ENCODE measurements at regions not wholly inside any gene's neighbourhood (a gene's known extent, or its start where the extent isn't known, plus 50 kb on each side); places are given as distances from the start of the nearest gene placed in this dataset.

- DNase-seq (ENCODE audit: low read depth in 1 of 2, low spot score in 2 of 2) = no peak
- no peak for TF ChIP-seq CEBPB (IDR thresholded peaks at IDR 0.05; ENCODE audit: low read depth, low read length)
- TF ChIP-seq POLR2AphosphoS5 (IDR thresholded peaks at IDR 0.05; ENCODE audit: low read depth, low read length) = no peak
- no peak for TF ChIP-seq KDM4A (IDR thresholded peaks at IDR 0.05; ENCODE audit: low read depth, low read length, severe bottlenecking)
- no peak for TF ChIP-seq RAD21 (IDR thresholded peaks at IDR 0.05 in 1 of 2, conservative IDR thresholded peaks at IDR 0.05 in 1 of 2; ENCODE audit: low read depth in 2 of 2, low read length in 2 of 2)
- no peak for TF ChIP-seq SRF (IDR thresholded peaks at IDR 0.05; ENCODE audit: low read depth, low read length)
- no peak for TF ChIP-seq CHD2 (IDR thresholded peaks at IDR 0.05; ENCODE audit: low read length)
- no peak for TF ChIP-seq FOSL1 (IDR thresholded peaks at IDR 0.05; ENCODE audit: insufficient read depth, low read depth, low read length)
- TF ChIP-seq CTBP2 (IDR thresholded peaks at IDR 0.05; ENCODE audit: borderline replicate concordance, insufficient read depth, insufficient read length, low read length) = no peak
- no peak for TF ChIP-seq SIX5 (IDR thresholded peaks at IDR 0.05; ENCODE audit: low read depth, low read length)
- no peak for TF ChIP-seq JUND (IDR thresholded peaks at IDR 0.05; ENCODE audit: low read length)
- TF ChIP-seq USF2 (IDR thresholded peaks at IDR 0.05; ENCODE audit: low read length) = no peak
- TF ChIP-seq NANOG (IDR thresholded peaks at IDR 0.05; ENCODE audit: insufficient read depth, low read depth, low read length, poor library complexity, severe bottlenecking) = no peak
- TF ChIP-seq EP300 (IDR thresholded peaks at IDR 0.05; ENCODE audit: borderline replicate concordance in 1 of 2, low read depth in 2 of 2, low read length in 2 of 2) = no peak
Observed at GRCh38 chr15:31169558-31169957, 68.0 kb upstream of the TRPM1 start.

More at GRCh38 chr15:31169558-31169957, 68.0 kb upstream of the TRPM1 start:
- no peak overlapping the region for H4K5ac ChIP-seq (ENCODE audit: insufficient read length, low read depth, low read length)
- no peak overlapping the region for H3K4me2 ChIP-seq (ENCODE audit: insufficient read depth in 1 of 2, low read depth in 2 of 2, low read length in 2 of 2)
- H3K18ac ChIP-seq (ENCODE audit: extremely low read depth, low read length) = no peak overlapping the region
- H3K4me1 ChIP-seq (replicated peaks in 1 of 4; ENCODE audit: control insufficient read depth in 3 of 4, insufficient read depth in 4 of 4, low read length in 3 of 4) = no peaks in the 10 kb centered on the region
- H2AFZ ChIP-seq (ENCODE audit: low read length) = no peak overlapping the region
- no peak overlapping the region for H2AK5ac ChIP-seq (ENCODE audit: low read depth, low read length)
- H3K27ac ChIP-seq (ENCODE audit: low read depth, low read length) = no peak overlapping the region
- H3K4ac ChIP-seq (replicated peaks; ENCODE audit: insufficient read length, low read depth, low read length) = no peak overlapping the region
- H3K36me3 ChIP-seq (ENCODE audit: control insufficient read depth in 2 of 4, insufficient read depth in 4 of 4, low read length in 3 of 4) = no peaks in the 10 kb centered on the region
- no peaks in the 10 kb centered on the region for H3K79me1 ChIP-seq (ENCODE audit: low read depth, low read length)
- no peaks in the 10 kb centered on the region for H3K79me2 ChIP-seq (ENCODE audit: control insufficient read depth in 1 of 2, insufficient read depth in 2 of 2, low read length in 2 of 2)
- no peak overlapping the region for H3K14ac ChIP-seq (ENCODE audit: insufficient read length)
- no peak overlapping the region for H3K9ac ChIP-seq (replicated peaks in 1 of 4; ENCODE audit: extremely low read depth in 1 of 4, low read depth in 3 of 4, low read length in 3 of 4)
- CTCF ChIA-PET (ENCODE audit: partially characterized antibody) = interaction anchor here (2.3 kb wide), 1 partner anchor 40 kb away, joined by 6 read pairs; no protein-coding TSS in a partner anchor
- no peaks in the 10 kb centered on the region for H3K23me2 ChIP-seq (ENCODE audit: low read depth, low read length)
- no peak overlapping the region for H2BK120ac ChIP-seq (replicated peaks; ENCODE audit: low read depth, low read length)
- no peak overlapping the region for H4K91ac ChIP-seq (replicated peaks; ENCODE audit: insufficient read length, low read length)
- no peak overlapping the region for H2BK20ac ChIP-seq (ENCODE audit: low read length)
- no peak overlapping the region for H3K4me3 ChIP-seq (ENCODE audit: extremely low read depth in 1 of 4, insufficient read depth in 2 of 4, low read depth in 3 of 4, low read length in 4 of 4)
- H4K20me1 ChIP-seq (replicated peaks in 1 of 2; ENCODE audit: control insufficient read depth in 1 of 2, insufficient read depth in 2 of 2, low read length in 2 of 2) = no peaks in the 10 kb centered on the region
- H3K9me3 ChIP-seq (ENCODE audit: insufficient read depth in 2 of 2, low read depth in 1 of 2, low read length in 1 of 2) = no peaks in the 10 kb centered on the region
- POLR2A ChIA-PET (ENCODE audit: partially characterized antibody) = interaction anchor here (1.4 kb wide), 1 partner anchor 9 kb away, joined by 3 read pairs; no protein-coding TSS in a partner anchor
- H3K56ac ChIP-seq (replicated peaks; ENCODE audit: insufficient read length, low read depth, low read length) = no peak overlapping the region
- H4K8ac ChIP-seq (ENCODE audit: extremely low read depth, insufficient read depth, low read length) = no peak overlapping the region
- no peaks in the 10 kb centered on the region for H3K27me3 ChIP-seq (replicated peaks in 1 of 4; ENCODE audit: control insufficient read depth in 3 of 4, extremely low read depth in 1 of 4, insufficient read depth in 3 of 4, low read length in 3 of 4)
- H2BK15ac ChIP-seq (ENCODE audit: low read length) = no peak overlapping the region
- H2BK5ac ChIP-seq (ENCODE audit: low read depth, low read length) = no peak overlapping the region
- H2BK12ac ChIP-seq (ENCODE audit: low read depth, low read length) = no peak overlapping the region
- 98% methylated on average over 7 of the region's 7 CpGs; no CpG with 5 or more reads in 1 of the 2 experiments for WGBS, 2 experiments (ENCODE audit: extremely low coverage in 1 of 2, insufficient coverage in 1 of 2, insufficient read length in 1 of 2, insufficient replicate concordance in 2 of 2, low coverage in 1 of 2, low lambda C conversion rate in 2 of 2, missing lambda C conversion rate in 1 of 2)
- no peak for FAIRE-seq
- H3K23ac ChIP-seq (ENCODE audit: insufficient read length) = no peak overlapping the region
